Transverse colon (tissue), 4 donors: ENCODE measurements at regions not wholly inside any gene's neighbourhood (a gene's known extent, or its start where the extent isn't known, plus 50 kb on each side); places are given as distances from the start of the nearest gene placed in this dataset.

Source experiments
- DNase-seq: peaks from one replicate; pipeline ENCODE4 v3.0.0-alpha.2; 2019
- H3K27ac ChIP-seq, 4 donors: fragments of 200-600 bp; sonication (generic); 2 replicates each; pipeline ENCODE4 v1.5.1; 2016 to 2018; ENCODE audit warnings: inconsistent platforms in 4 of 4
- H3K27me3 ChIP-seq: fragments of 200-600 bp; sonication (generic); 2 replicates; pipeline ENCODE4 v1.5.1; 2017; ENCODE audit warnings: inconsistent platforms
- H3K36me3 ChIP-seq, 4 donors: fragments of 200-600 bp; sonication (generic); 2 replicates each; pipeline ENCODE4 v1.5.1; 2017 to 2019; ENCODE audit warnings: inconsistent platforms in 4 of 4
- H3K4me1 ChIP-seq, 4 donors: fragments of 200-600 bp; sonication (generic); 2 replicates each; pipeline ENCODE4 v1.5.1; 2017 to 2020; ENCODE audit warnings: inconsistent platforms in 4 of 4
- H3K4me3 ChIP-seq, 4 donors: fragments of 200-600 bp; sonication (generic); 1 replicate in 1 of 4; 2 replicates in 3 of 4; pipeline versions ENCODE4 v1.5.1 to v1.6.1; 2017 to 2019; ENCODE audit warnings: inconsistent platforms in 4 of 4
- H3K9me3 ChIP-seq, 2 donors: fragments of 200-600 bp; sonication (generic); 2 replicates each; pipeline ENCODE4 v1.5.1; 2017 to 2019; ENCODE audit warnings: inconsistent platforms in 2 of 2
- EP300 ChIP-seq: sonication (generic); formaldehyde crosslinking; IDR thresholded peaks from one replicate; pipeline ENCODE4 v1.6.1; 2017; ENCODE audit warnings: antibody characterized with exemption, low read depth
- POLR2A ChIP-seq: fragments of 450-650 bp; IDR thresholded peaks from one replicate; pipeline ENCODE4 v1.6.1; 2016; ENCODE audit warnings: antibody characterized with exemption, mild to moderate bottlenecking, moderate library complexity
- POLR2AphosphoS5 ChIP-seq, 3 donors: sonication (generic); formaldehyde crosslinking; IDR thresholded peaks; one replicate each; pipeline ENCODE4 v1.6.1; 2016; ENCODE audit warnings: antibody characterized with exemption in 3 of 3
- WGBS, 2 donors: methylation state at CpG; one replicate each; pipeline ENCODE4 v1.1.5; 2018; ENCODE audit warnings: low coverage in 1 of 2; 5-methylcytosine and 5-hydroxymethylcytosine counted together
- in situ Hi-C, 4 donors: fragments of 200-750 bp; cut with MboI; loops; one replicate each; pipeline versions ENCODE4 v1.15.0 to v1.15.1; 2017; ENCODE audit warnings: low sequenced_read_pairs in 3 of 4, low pct_ligation_motif_present in 1 of 4, low pct_unique_long_range_greater_than_20kb in 1 of 4
- intact Hi-C: fragments of 100-400 bp; cut with DNase I; formaldehyde crosslinking; loops from one replicate; pipeline ENCODE4 v1.15.1; 2023; ENCODE audit warnings: low total_unique reads
- TF ChIP-seq, protein P1 (sequence below), 5 experiments: fragments of 200-600 bp in 3 of 5; fragments of 450-650 bp in 2 of 5; sonication (generic) in 3 of 5; IDR thresholded peaks; 1 replicate in 2 of 5; 2 replicates in 3 of 5; pipeline ENCODE4 v1.5.1; 2016 to 2017; ENCODE audit warnings: antibody characterized with exemption in 5 of 5, inconsistent platforms in 3 of 5, mild to moderate bottlenecking in 2 of 5, moderate library complexity in 1 of 5

DNA sequence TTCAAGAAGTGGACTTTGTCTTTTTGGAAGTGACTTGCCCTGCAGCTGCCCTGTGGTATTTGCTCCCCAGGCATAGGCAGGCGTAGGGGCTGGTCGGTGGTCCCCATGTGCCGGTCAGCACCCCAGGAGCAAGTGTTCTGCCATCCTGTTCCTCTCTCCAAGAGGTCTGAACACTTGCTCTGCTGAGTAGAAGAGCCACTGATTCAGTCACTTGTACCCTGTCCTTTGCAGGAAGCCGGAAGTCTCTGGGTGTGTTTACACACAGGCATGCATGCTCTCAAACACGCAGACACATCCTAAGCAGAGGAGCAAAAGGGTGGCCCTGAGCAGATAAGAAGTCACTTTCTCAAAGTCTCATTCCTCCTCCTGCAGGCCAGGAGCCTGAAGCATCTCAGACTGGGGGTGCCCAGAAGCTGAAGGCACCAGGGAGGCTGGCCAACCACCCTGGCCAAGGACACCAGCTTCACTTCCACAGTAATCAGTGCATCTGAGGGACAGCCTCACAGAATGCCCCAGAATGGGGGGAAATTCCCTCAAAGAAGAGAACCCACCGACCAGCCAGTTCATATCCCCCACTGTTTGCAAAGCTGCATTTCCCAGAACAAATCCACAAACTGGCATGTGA lies 88.7 kb upstream of the POMGNT2 start:
- Histone ChIP-seq H3K27ac (peak overlapping the region in 2 of 4 donors; percentile 6 to 15), H3K4me1 (peaks cover 0 to 10% (median 3%) of the 10 kb centered on the region in 4 donors), H3K36me3 (no peaks in the 10 kb centered on the region), H3K4me3 (no peak overlapping the region), H3K27me3 (no peaks in the 10 kb centered on the region), H3K9me3 (no peaks in the 10 kb centered on the region)
- intact Hi-C loops (no loop called here), in situ Hi-C loops (no loop called here)
- WGBS, 2 donors = 54 to 100% methylated on average over 1 to 6 of the region's 6 CpGs
- DNase-seq = peak; percentile 28
- TF ChIP-seq, protein P1, sequence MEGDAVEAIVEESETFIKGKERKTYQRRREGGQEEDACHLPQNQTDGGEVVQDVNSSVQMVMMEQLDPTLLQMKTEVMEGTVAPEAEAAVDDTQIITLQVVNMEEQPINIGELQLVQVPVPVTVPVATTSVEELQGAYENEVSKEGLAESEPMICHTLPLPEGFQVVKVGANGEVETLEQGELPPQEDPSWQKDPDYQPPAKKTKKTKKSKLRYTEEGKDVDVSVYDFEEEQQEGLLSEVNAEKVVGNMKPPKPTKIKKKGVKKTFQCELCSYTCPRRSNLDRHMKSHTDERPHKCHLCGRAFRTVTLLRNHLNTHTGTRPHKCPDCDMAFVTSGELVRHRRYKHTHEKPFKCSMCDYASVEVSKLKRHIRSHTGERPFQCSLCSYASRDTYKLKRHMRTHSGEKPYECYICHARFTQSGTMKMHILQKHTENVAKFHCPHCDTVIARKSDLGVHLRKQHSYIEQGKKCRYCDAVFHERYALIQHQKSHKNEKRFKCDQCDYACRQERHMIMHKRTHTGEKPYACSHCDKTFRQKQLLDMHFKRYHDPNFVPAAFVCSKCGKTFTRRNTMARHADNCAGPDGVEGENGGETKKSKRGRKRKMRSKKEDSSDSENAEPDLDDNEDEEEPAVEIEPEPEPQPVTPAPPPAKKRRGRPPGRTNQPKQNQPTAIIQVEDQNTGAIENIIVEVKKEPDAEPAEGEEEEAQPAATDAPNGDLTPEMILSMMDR (IDR thresholded peaks at IDR 0.05) = no peak
- TF ChIP-seq POLR2AphosphoS5 (IDR thresholded peaks at IDR 0.05) (peak in 1 of 3 donors; percentile 15), EP300 (no peak), POLR2A (no peak)

DNA sequence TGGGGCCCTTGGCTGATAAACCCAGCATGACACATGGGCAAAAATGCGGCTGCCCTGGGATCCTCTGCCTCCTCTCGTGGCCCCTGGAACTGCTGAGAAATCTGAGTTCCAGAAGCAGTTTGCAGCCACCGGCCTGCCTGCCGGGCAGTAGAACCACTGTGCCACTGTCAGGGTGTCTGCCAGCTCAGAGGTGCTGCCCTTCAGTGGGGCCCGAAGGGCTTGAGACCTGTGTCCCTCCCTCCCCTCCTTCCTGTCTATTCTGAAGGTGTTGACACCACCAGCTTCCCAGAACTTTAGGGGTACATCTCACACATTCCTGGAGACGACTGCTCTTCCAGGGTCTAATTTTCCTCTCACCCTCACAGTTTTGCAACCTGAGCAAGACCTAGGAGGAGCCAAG lies 88.2 kb upstream of the POMGNT2 start:
- WGBS, 2 donors = 85% methylated on average over 5 of the region's 6 CpGs; no CpG with 5 or more reads in 1 of the 2 donors
- no peak for TF ChIP-seq POLR2AphosphoS5 (IDR thresholded peaks at IDR 0.05)
- TF ChIP-seq POLR2A = no peak

DNA sequence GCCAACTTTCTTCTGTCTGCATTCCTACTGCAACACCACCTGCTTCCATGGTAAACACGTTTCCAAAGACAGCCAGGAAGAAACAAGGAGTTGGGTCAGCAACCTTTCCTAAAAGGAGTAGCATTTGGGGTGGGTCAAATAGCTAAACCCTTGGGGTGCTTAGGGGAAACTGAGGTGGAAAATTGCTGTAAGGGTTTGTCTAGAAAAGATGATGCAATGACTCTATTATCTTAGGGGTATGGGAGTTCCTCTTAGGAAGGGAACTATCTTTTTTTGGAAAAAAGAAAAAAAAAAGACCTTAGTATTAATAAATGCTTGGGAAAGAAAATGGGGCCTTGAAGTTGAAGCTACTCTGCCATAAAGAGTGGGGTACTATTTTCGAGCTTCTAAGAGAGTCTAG lies 86.1 kb upstream of the POMGNT2 start:
- no peak overlapping the region for H3K27ac ChIP-seq

More for the DNA sequence above, 88.2 kb upstream of the POMGNT2 start:
- intact Hi-C loops (no loop called here), in situ Hi-C loops (no loop called here)
- no peaks in the 10 kb centered on the region for H3K27me3 ChIP-seq
- peaks cover 0 to 10% (median 3%) of the 10 kb centered on the region in 4 donors for H3K4me1 ChIP-seq
- no peak for DNase-seq
- H3K27ac ChIP-seq = peak overlapping the region in 2 of 4 donors; percentile 6 to 15
- no peak overlapping the region for H3K4me3 ChIP-seq
- no peaks in the 10 kb centered on the region for H3K36me3 ChIP-seq
- no peaks in the 10 kb centered on the region for H3K9me3 ChIP-seq

DNA sequence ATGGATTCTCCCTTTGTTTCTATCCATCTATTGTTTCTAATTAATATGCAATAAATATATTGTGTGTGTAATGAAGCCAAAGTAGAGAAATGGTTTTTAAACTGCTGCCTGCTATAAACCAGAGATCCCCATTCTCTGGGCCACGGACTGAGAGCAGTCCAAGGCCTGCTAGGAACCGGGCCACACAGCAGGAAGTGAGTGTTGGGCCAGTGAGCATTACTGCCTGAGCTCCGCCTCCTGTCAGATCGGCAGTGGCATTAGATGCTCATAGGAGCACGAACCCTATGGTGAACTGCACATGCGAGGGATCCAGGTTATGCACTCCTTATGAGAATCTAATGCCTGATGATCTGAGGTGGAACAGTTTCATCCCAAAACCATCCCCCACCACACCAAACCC lies 85.2 kb upstream of the POMGNT2 start:
- Histone ChIP-seq H3K36me3 (no peaks in the 10 kb centered on the region), H3K27me3 (no peaks in the 10 kb centered on the region), H3K4me3 (no peak overlapping the region), H3K4me1 (peaks cover 0 to 10% (median 3%) of the 10 kb centered on the region in 4 donors), H3K27ac (no peak overlapping the region), H3K9me3 (no peaks in the 10 kb centered on the region)
- DNase-seq = no peak
- 42 to 53% methylated on average over 2 to 6 of the region's 6 CpGs for WGBS, 2 donors
- in situ Hi-C loops (no loop called here), intact Hi-C loops (no loop called here)
- TF ChIP-seq POLR2A = no peak
- TF ChIP-seq, protein P1 (IDR thresholded peaks at IDR 0.05) = no peak
- no peak for TF ChIP-seq POLR2AphosphoS5 (IDR thresholded peaks at IDR 0.05)
- no peak for TF ChIP-seq EP300

More for the DNA sequence above, 86.1 kb upstream of the POMGNT2 start:
- WGBS, 2 donors = 33 to 55% methylated on average over 2 of the region's 2 CpGs
- in situ Hi-C loops (no loop called here), intact Hi-C loops (no loop called here)
- Histone ChIP-seq H3K4me1 (peaks cover 0 to 10% (median 3%) of the 10 kb centered on the region in 4 donors), H3K27me3 (no peaks in the 10 kb centered on the region), H3K4me3 (no peak overlapping the region), H3K36me3 (no peaks in the 10 kb centered on the region), H3K9me3 (no peaks in the 10 kb centered on the region)
- TF ChIP-seq POLR2AphosphoS5 (IDR thresholded peaks at IDR 0.05) (no peak), EP300 (no peak), POLR2A (no peak)
- TF ChIP-seq, protein P1 (IDR thresholded peaks at IDR 0.05) = no peak
- no peak for DNase-seq
